WTC11 (cell line): ENCODE measurements at regions not wholly inside any gene's neighbourhood (a gene's known extent, or its start where the extent isn't known, plus 50 kb on each side); places are given as distances from the start of the nearest gene placed in this dataset.

ENCODE experiments used
- ATF2 ChIP-seq: sonication (generic); formaldehyde crosslinking; IDR thresholded peaks from 2 replicates; pipeline ENCODE4 v1.8.1; 2022; ENCODE audit warnings: low read depth, missing genetic modification reagents, borderline replicate concordance
- ELF4 ChIP-seq: sonication (generic); formaldehyde crosslinking; IDR thresholded peaks from 2 replicates; pipeline ENCODE4 v1.8.1; 2022; ENCODE audit warnings: low read depth, mild to moderate bottlenecking, moderate library complexity, missing genetic modification reagents
- ETV6 ChIP-seq: sonication (generic); formaldehyde crosslinking; IDR thresholded peaks from 2 replicates; pipeline ENCODE4 v1.8.1; 2022; ENCODE audit warnings: mild to moderate bottlenecking, missing genetic modification reagents
- FOXK1 ChIP-seq: sonication (generic); formaldehyde crosslinking; IDR thresholded peaks from 2 replicates; pipeline ENCODE4 v1.8.0; 2022; ENCODE audit warnings: mild to moderate bottlenecking, moderate library complexity, missing genetic modification reagents
- TF ChIP-seq, protein P1 (sequence below): sonication (generic); formaldehyde crosslinking; IDR thresholded peaks from 2 replicates; pipeline ENCODE4 v1.8.0; 2022; ENCODE audit warnings: mild to moderate bottlenecking, missing genetic modification reagents
- TF ChIP-seq, protein P2 (sequence below): fragments of 200-600 bp; IDR thresholded peaks from 2 replicates; pipeline ENCODE4 v1.8.0; 2022; ENCODE audit warnings: antibody characterized with exemption
- TF ChIP-seq, protein P3 (sequence below): sonication (generic); formaldehyde crosslinking; IDR thresholded peaks from 2 replicates; pipeline ENCODE4 v1.8.0; 2022; ENCODE audit warnings: missing genetic modification reagents

DNA sequence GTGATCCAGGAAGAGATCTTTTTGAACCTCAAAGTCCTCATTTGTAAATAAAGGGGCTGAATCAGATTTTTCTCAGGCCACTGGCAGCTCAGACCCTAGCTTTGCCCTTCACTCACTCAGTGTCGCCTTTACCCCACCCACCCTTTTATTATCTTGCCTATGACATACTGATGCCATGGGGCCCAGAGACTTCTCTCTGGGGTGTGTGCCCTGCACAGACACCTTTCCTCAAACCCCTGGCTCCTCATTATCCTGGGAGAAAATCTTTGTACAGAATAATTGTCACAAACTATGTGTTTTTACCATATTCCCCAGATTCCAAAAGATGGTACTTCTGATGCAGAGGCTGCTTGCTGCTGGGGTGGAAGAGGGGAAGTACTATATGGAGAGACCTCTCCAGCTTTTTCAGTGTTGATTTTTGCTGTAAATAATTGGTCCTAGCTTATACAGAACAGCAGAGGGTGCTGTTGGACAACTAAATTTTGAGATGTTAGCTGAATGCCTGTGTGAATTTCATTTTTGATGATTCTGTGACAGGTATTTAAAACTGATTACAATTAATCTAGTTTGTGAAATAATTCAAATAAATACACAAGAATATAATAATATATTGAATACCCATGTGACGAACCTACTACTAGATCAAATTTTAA lies 53.9 kb upstream of the DCD start:
- no peak for TF ChIP-seq ETV6
- TF ChIP-seq, protein P1, sequence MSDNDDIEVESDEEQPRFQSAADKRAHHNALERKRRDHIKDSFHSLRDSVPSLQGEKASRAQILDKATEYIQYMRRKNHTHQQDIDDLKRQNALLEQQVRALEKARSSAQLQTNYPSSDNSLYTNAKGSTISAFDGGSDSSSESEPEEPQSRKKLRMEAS = no peak
- no peak for TF ChIP-seq FOXK1 (CRISPR knock-in tag)
- TF ChIP-seq, protein P2, sequence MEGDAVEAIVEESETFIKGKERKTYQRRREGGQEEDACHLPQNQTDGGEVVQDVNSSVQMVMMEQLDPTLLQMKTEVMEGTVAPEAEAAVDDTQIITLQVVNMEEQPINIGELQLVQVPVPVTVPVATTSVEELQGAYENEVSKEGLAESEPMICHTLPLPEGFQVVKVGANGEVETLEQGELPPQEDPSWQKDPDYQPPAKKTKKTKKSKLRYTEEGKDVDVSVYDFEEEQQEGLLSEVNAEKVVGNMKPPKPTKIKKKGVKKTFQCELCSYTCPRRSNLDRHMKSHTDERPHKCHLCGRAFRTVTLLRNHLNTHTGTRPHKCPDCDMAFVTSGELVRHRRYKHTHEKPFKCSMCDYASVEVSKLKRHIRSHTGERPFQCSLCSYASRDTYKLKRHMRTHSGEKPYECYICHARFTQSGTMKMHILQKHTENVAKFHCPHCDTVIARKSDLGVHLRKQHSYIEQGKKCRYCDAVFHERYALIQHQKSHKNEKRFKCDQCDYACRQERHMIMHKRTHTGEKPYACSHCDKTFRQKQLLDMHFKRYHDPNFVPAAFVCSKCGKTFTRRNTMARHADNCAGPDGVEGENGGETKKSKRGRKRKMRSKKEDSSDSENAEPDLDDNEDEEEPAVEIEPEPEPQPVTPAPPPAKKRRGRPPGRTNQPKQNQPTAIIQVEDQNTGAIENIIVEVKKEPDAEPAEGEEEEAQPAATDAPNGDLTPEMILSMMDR = peak; percentile 43
- TF ChIP-seq, protein P3, sequence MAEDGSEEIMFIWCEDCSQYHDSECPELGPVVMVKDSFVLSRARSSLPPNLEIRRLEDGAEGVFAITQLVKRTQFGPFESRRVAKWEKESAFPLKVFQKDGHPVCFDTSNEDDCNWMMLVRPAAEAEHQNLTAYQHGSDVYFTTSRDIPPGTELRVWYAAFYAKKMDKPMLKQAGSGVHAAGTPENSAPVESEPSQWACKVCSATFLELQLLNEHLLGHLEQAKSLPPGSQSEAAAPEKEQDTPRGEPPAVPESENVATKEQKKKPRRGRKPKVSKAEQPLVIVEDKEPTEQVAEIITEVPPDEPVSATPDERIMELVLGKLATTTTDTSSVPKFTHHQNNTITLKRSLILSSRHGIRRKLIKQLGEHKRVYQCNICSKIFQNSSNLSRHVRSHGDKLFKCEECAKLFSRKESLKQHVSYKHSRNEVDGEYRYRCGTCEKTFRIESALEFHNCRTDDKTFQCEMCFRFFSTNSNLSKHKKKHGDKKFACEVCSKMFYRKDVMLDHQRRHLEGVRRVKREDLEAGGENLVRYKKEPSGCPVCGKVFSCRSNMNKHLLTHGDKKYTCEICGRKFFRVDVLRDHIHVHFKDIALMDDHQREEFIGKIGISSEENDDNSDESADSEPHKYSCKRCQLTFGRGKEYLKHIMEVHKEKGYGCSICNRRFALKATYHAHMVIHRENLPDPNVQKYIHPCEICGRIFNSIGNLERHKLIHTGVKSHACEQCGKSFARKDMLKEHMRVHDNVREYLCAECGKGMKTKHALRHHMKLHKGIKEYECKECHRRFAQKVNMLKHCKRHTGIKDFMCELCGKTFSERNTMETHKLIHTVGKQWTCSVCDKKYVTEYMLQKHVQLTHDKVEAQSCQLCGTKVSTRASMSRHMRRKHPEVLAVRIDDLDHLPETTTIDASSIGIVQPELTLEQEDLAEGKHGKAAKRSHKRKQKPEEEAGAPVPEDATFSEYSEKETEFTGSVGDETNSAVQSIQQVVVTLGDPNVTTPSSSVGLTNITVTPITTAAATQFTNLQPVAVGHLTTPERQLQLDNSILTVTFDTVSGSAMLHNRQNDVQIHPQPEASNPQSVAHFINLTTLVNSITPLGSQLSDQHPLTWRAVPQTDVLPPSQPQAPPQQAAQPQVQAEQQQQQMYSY (CRISPR knock-in tag) = no peak
- no peak for TF ChIP-seq ELF4
- no peak for TF ChIP-seq ATF2 (CRISPR knock-in tag)
